ENCODE measurements at regions not wholly inside any gene's neighbourhood (a gene's known extent, or its start where the extent isn't known, plus 50 kb on each side); places are given as distances from the start of the nearest gene placed in this dataset.

GRCh38 chr7:136514776-136515175, 353.7 kb upstream of the CHRM2 start:
- no peak for TF ChIP-seq CTCF (IDR thresholded peaks at IDR 0.05; ENCODE audit: insufficient read depth, low read length, poor library complexity, severe bottlenecking)
- no peak for TF ChIP-seq EZH2phosphoT487 (conservative IDR thresholded peaks at IDR 0.05; ENCODE audit: low read length)
